WERI-Rb-1 (cell line): ENCODE measurements at regions not wholly inside any gene's neighbourhood (a gene's known extent, or its start where the extent isn't known, plus 50 kb on each side); places are given as distances from the start of the nearest gene placed in this dataset.
"Not testable (repeated sequence)": the region's sequence is repeated elsewhere in the genome, so short reads cannot be mapped to it uniquely, and the experiment has no call there.

Experiments used
- DNase-seq: peaks from one replicate; pipeline ENCODE4 v3.0.0-alpha.2; 2020
- H3K27ac ChIP-seq: fragments of 250-450 bp; sonication (Bioruptor Pico); 2 replicates; pipeline ENCODE4 v1.5.1; 2020; ENCODE audit warnings: mild to moderate bottlenecking, moderate library complexity
- H3K27me3 ChIP-seq: fragments of 250-450 bp; sonication (Bioruptor Pico); 2 replicates; pipeline ENCODE4 v1.5.1; 2021; ENCODE audit warnings: mild to moderate bottlenecking, low read depth, moderate library complexity; ENCODE audit not compliant: insufficient read depth, severe bottlenecking
- H3K36me3 ChIP-seq: fragments of 250-450 bp; sonication (Bioruptor Pico); 2 replicates; pipeline ENCODE4 v1.5.1; 2020; ENCODE audit warnings: mild to moderate bottlenecking, moderate library complexity
- H3K4me3 ChIP-seq: 2 replicates; pipeline ENCODE4 v1.5.1; 2011; ENCODE audit warnings: low read depth, mild to moderate bottlenecking, control low read depth, low read length
- H3K9me3 ChIP-seq: fragments of 250-450 bp; sonication (Bioruptor Pico); 2 replicates; pipeline ENCODE4 v1.5.1; 2021; ENCODE audit warnings: mild to moderate bottlenecking, moderate library complexity; ENCODE audit not compliant: severe bottlenecking
- CTCF ChIP-seq: IDR thresholded peaks from 2 replicates; pipeline ENCODE4 v1.5.1; 2011; ENCODE audit warnings: low read depth, mild to moderate bottlenecking, control low read depth, inconsistent platforms, low read length

- DNase-seq: no peak
- Histone ChIP-seq H3K27me3 (peaks cover 4% of the 10 kb centered on the region), H3K4me3 (no peak overlapping the region), H3K36me3 (no peaks in the 10 kb centered on the region), H3K9me3 (no peaks in the 10 kb centered on the region), H3K27ac (no peak overlapping the region)
- TF ChIP-seq CTCF: no peak
Observed at GRCh38 chr16:80104401-80104800, 436.4 kb upstream of the DYNLRB2 start.

GRCh38 chr16:80103463-80103862, 437.3 kb upstream of the DYNLRB2 start:
- no peaks in the 10 kb centered on the region for H3K36me3 ChIP-seq
- no peak overlapping the region for H3K27ac ChIP-seq
- no peak for TF ChIP-seq CTCF
- no peak for DNase-seq
- H3K9me3 ChIP-seq: no peaks in the 10 kb centered on the region
- no peak overlapping the region for H3K4me3 ChIP-seq
- peaks cover 4% of the 10 kb centered on the region for H3K27me3 ChIP-seq

GRCh38 chr16:80100846-80101451, 439.8 kb upstream of the DYNLRB2 start:
- no peak for TF ChIP-seq CTCF
- DNase-seq: no peak
- Histone ChIP-seq H3K27me3 (peaks cover 4% of the 10 kb centered on the region), H3K4me3 (no peak overlapping the region), H3K27ac (no peak overlapping the region), H3K36me3 (no peaks in the 10 kb centered on the region), H3K9me3 (no peaks in the 10 kb centered on the region)

- no peaks in the 10 kb centered on the region for H3K36me3 ChIP-seq
- H3K9me3 ChIP-seq: no peaks in the 10 kb centered on the region
- TF ChIP-seq CTCF: no peak
- DNase-seq: no peak
- H3K27me3 ChIP-seq: peaks cover 1% of the 10 kb centered on the region
- H3K4me3 ChIP-seq: no peak overlapping the region
- H3K27ac ChIP-seq: no peak overlapping the region
Observed at GRCh38 chr16:80100186-80100585, 440.6 kb upstream of the DYNLRB2 start.

GRCh38 chr16:80097098-80097497, 443.7 kb upstream of the DYNLRB2 start:
- Histone ChIP-seq H3K36me3 (no peaks in the 10 kb centered on the region), H3K9me3 (no peaks in the 10 kb centered on the region), H3K27ac (no peak overlapping the region), H3K27me3 (no peaks in the 10 kb centered on the region), H3K4me3 (no peak overlapping the region)
- DNase-seq: no peak
- no peak for TF ChIP-seq CTCF

- no peak overlapping the region for H3K27ac ChIP-seq
- no peaks in the 10 kb centered on the region for H3K27me3 ChIP-seq
- no peaks in the 10 kb centered on the region for H3K9me3 ChIP-seq
- no peak for TF ChIP-seq CTCF
- H3K4me3 ChIP-seq: no peak overlapping the region
- no peaks in the 10 kb centered on the region for H3K36me3 ChIP-seq
- no peak for DNase-seq
Observed at GRCh38 chr16:80092681-80093080, 448.1 kb upstream of the DYNLRB2 start.

GRCh38 chr16:80091453-80091852, 449.3 kb upstream of the DYNLRB2 start:
- H3K4me3 ChIP-seq, H3K36me3 ChIP-seq, H3K27ac ChIP-seq, H3K9me3 ChIP-seq, DNase-seq, H3K27me3 ChIP-seq: not testable (repeated sequence)
